Dendritic cell treated with granulocyte-macrophage colony-stimulating factor and Interleukin-4, amounts not matched to agents 40 ng/mL and 50 ng/mL, for 4 days (primary cell): ENCODE measurements at regions not wholly inside any gene's neighbourhood (a gene's known extent, or its start where the extent isn't known, plus 50 kb on each side); places are given as distances from the start of the nearest gene placed in this dataset.

ENCODE experiments used
- H3K27ac Mint-ChIP-seq: one replicate; pipeline ENCODE4 v1.8.0; 2022; ENCODE audit warnings: mild to moderate bottlenecking, mixed read lengths
- H3K27me3 Mint-ChIP-seq: one replicate; pipeline ENCODE4 v1.8.0; 2022; ENCODE audit warnings: mild to moderate bottlenecking, mixed read lengths
- H3K36me3 Mint-ChIP-seq: one replicate; pipeline ENCODE4 v1.8.0; 2022; ENCODE audit warnings: low read depth, mixed read lengths
- H3K4me1 Mint-ChIP-seq: one replicate; pipeline ENCODE4 v1.8.0; 2022; ENCODE audit warnings: low read depth, mixed read lengths
- H3K4me3 Mint-ChIP-seq: one replicate; pipeline ENCODE4 v1.8.0; 2022; ENCODE audit warnings: mild to moderate bottlenecking, moderate library complexity, mixed read lengths
- H3K9me3 Mint-ChIP-seq: one replicate; pipeline ENCODE4 v1.8.0; 2022; ENCODE audit warnings: mixed read lengths
- intact Hi-C: fragments of 100-400 bp; cut with micrococcal nuclease; formaldehyde crosslinking; loops from one replicate; pipeline ENCODE4 v1.15.0; 2022

- H3K27me3 Mint-ChIP-seq = peaks cover 1% of the 10 kb centered on the region
- H3K27ac Mint-ChIP-seq = no peak overlapping the region
- H3K4me1 Mint-ChIP-seq = peaks cover 13% of the 10 kb centered on the region
- intact Hi-C loops = no loop called here
- peaks cover 8% of the 10 kb centered on the region for H3K9me3 Mint-ChIP-seq
- H3K36me3 Mint-ChIP-seq = no peaks in the 10 kb centered on the region
- H3K4me3 Mint-ChIP-seq = no peak overlapping the region
These were observed 399.8 kb downstream of the TXNL1 start for GRCh38 chr18:56238576-56238975.

DNA sequence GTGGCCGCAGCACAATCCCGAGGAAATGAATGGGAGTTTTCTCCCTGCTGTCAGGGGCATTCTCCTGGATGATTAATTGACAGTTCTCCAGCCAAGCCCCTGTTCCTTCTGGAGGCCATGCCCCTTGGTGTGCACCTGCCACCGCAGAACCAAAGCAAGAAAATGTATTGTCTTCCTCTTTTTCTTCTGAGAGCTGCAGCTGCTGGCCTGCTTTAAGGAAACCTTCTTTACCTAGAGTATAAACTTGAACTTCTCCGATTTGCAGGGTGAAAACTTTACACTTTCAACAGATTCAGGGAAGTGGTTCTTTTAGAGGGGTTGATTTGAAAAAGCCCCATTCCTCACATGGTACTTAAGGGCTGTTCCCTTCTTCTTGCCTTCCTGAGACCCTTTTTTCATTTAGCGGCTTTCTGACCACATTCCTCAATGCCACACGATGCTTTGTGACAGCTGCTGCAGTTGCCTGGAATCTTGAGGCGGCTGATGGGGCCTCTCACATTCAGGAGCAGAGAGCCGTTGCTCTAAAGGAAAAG is 402.8 kb downstream of the TXNL1 start:
- H3K4me3 Mint-ChIP-seq = no peak overlapping the region
- peaks cover 28% of the 10 kb centered on the region for H3K9me3 Mint-ChIP-seq
- intact Hi-C loops = loop anchor here (1.0 kb wide), 1 partner anchor 11 kb away; no protein-coding TSS in a partner anchor
- peaks cover 13% of the 10 kb centered on the region for H3K4me1 Mint-ChIP-seq
- no peak overlapping the region for H3K27ac Mint-ChIP-seq
- no peaks in the 10 kb centered on the region for H3K36me3 Mint-ChIP-seq
- peaks cover 1% of the 10 kb centered on the region for H3K27me3 Mint-ChIP-seq

DNA sequence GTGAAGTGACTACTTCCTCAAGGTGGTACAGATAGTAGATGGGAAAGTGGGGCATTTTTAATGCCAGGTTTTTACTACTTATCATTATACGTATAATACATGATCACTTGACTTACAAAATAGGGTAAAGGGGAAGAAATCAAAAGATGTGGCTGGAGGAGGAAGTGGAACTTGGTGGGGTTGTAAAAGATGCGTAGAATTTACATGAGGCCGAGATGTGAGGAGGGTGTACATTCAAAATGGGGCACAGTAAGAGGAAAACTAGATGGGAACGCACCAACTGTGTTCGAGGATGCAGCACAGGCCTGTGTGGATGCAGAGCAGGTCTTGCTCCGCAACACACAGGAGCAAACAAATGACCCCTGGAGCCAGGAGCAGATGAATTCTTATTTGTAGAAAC is 403.3 kb downstream of the TXNL1 start:
- Mint-ChIP-seq H3K4me3 (no peak overlapping the region), H3K9me3 (peaks cover 33% of the 10 kb centered on the region)
- intact Hi-C loops = loop anchor here (1.0 kb wide), 1 partner anchor 11 kb away; no protein-coding TSS in a partner anchor

GRCh38 chr18:56233595-56233994 is 404.8 kb downstream of the TXNL1 start:
- intact Hi-C loops = no loop called here
- Mint-ChIP-seq H3K9me3 (peaks cover 39% of the 10 kb centered on the region), H3K4me1 (peaks cover 13% of the 10 kb centered on the region), H3K4me3 (no peak overlapping the region), H3K36me3 (no peaks in the 10 kb centered on the region), H3K27me3 (peaks cover 1% of the 10 kb centered on the region), H3K27ac (no peak overlapping the region)

More for the DNA sequence above, 403.3 kb downstream of the TXNL1 start:
- Mint-ChIP-seq H3K36me3 (no peaks in the 10 kb centered on the region), H3K27me3 (peaks cover 1% of the 10 kb centered on the region), H3K4me1 (peaks cover 13% of the 10 kb centered on the region), H3K27ac (no peak overlapping the region)

DNA sequence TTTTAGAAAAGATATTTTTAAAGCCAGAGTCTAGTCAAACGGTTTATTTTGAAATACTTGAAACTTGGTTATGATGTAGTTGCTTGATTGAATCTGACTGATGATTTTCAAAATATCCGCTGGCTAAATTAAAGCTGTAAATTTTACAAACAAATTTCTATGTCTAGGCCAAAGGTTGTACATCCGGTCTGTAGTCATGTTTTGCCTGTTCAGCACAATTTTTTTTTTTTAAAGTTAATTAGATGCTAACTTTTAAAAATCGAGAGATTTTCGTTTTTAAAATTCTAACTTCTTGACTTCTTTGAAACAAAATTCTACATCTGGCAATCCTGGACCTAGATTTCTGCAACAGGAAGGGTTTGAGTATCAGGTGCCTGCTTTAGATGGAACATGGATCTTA is 412.4 kb downstream of the TXNL1 start:
- intact Hi-C loops = no loop called here
- no peaks in the 10 kb centered on the region for H3K36me3 Mint-ChIP-seq

GRCh38 chr18:56224669-56225561 is 413.5 kb downstream of the TXNL1 start:
- Mint-ChIP-seq H3K36me3 (no peaks in the 10 kb centered on the region), H3K27me3 (no peaks in the 10 kb centered on the region)
- intact Hi-C loops = no loop called here

More for the DNA sequence above, 412.4 kb downstream of the TXNL1 start:
- no peaks in the 10 kb centered on the region for H3K4me1 Mint-ChIP-seq
- no peak overlapping the region for H3K27ac Mint-ChIP-seq
- H3K4me3 Mint-ChIP-seq = no peak overlapping the region
- H3K27me3 Mint-ChIP-seq = no peaks in the 10 kb centered on the region
- peaks cover 33% of the 10 kb centered on the region for H3K9me3 Mint-ChIP-seq

GRCh38 chr18:56221195-56222065 is 417.0 kb downstream of the TXNL1 start:
- Mint-ChIP-seq H3K4me3 (no peak overlapping the region), H3K27ac (no peak overlapping the region), H3K9me3 (peaks cover 2% of the 10 kb centered on the region), H3K4me1 (no peaks in the 10 kb centered on the region), H3K36me3 (no peaks in the 10 kb centered on the region), H3K27me3 (no peaks in the 10 kb centered on the region)
- intact Hi-C loops = no loop called here

More at GRCh38 chr18:56224669-56225561, 413.5 kb downstream of the TXNL1 start:
- H3K4me3 Mint-ChIP-seq = no peak overlapping the region
- peaks cover 22% of the 10 kb centered on the region for H3K9me3 Mint-ChIP-seq
- no peak overlapping the region for H3K27ac Mint-ChIP-seq
- no peaks in the 10 kb centered on the region for H3K4me1 Mint-ChIP-seq

- Mint-ChIP-seq H3K36me3 (no peaks in the 10 kb centered on the region), H3K4me3 (no peak overlapping the region)
These were observed 421.0 kb downstream of the TXNL1 start for GRCh38 chr18:56217406-56217805.

DNA sequence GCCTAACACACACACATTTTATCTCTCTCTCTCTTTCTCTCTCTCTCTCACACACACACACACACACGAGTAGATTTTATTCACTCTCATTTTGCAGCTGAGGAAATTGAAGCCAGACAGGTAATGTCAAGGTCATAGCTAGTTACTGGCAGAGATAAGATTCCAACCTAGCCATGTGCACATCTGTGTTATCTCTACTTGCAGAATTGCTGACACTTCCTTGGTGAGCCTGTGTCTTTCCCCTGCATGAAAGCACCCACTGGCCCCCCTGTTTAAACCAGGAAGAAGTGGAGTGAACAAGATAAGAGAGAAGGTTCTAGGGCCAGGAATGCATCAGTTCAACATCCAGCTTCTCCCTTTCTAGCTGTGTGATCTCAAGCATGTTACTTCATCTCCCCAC is 423.7 kb downstream of the TXNL1 start:
- Mint-ChIP-seq H3K27ac (no peak overlapping the region), H3K36me3 (no peaks in the 10 kb centered on the region), H3K4me3 (no peak overlapping the region), H3K27me3 (no peaks in the 10 kb centered on the region), H3K4me1 (no peaks in the 10 kb centered on the region), H3K9me3 (no peaks in the 10 kb centered on the region)
- intact Hi-C loops = no loop called here

More at GRCh38 chr18:56217406-56217805, 421.0 kb downstream of the TXNL1 start:
- intact Hi-C loops = no loop called here
- Mint-ChIP-seq H3K4me1 (no peaks in the 10 kb centered on the region), H3K27ac (no peak overlapping the region), H3K9me3 (no peaks in the 10 kb centered on the region), H3K27me3 (no peaks in the 10 kb centered on the region)

- H3K36me3 Mint-ChIP-seq = no peaks in the 10 kb centered on the region
- no peaks in the 10 kb centered on the region for H3K4me1 Mint-ChIP-seq
- no peak overlapping the region for H3K4me3 Mint-ChIP-seq
- intact Hi-C loops = no loop called here
- H3K27me3 Mint-ChIP-seq = no peaks in the 10 kb centered on the region
- peaks cover 3% of the 10 kb centered on the region for H3K9me3 Mint-ChIP-seq
- no peak overlapping the region for H3K27ac Mint-ChIP-seq
These were observed 427.9 kb downstream of the TXNL1 start for GRCh38 chr18:56210520-56210919.

DNA sequence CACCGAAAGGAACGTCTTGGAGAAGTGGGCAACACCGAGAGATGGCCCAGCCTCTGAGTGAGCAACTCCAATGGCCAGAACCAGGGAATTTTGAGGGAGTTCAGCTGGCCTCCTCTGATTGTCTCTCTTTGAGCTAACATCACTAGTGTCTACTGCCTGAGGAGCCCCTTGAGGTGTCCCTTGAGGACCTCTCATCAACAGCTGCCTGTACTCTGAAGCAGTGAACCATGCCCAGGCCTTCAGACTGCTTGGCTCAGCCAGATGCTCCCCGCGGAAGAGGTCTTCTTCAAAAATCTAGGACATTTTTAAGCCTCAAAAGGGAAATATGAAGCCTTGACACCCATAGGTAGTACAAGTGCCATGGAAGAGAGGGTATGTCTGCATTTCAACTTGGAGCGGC is 430.4 kb downstream of the TXNL1 start:
- no peaks in the 10 kb centered on the region for H3K27me3 Mint-ChIP-seq
- intact Hi-C loops = no loop called here
- H3K27ac Mint-ChIP-seq = no peak overlapping the region
- H3K4me3 Mint-ChIP-seq = no peak overlapping the region
- no peaks in the 10 kb centered on the region for H3K36me3 Mint-ChIP-seq
- no peaks in the 10 kb centered on the region for H3K4me1 Mint-ChIP-seq
- peaks cover 27% of the 10 kb centered on the region for H3K9me3 Mint-ChIP-seq

- no peaks in the 10 kb centered on the region for H3K4me1 Mint-ChIP-seq
- H3K27me3 Mint-ChIP-seq = no peaks in the 10 kb centered on the region
- no peak overlapping the region for H3K27ac Mint-ChIP-seq
- peaks cover 28% of the 10 kb centered on the region for H3K9me3 Mint-ChIP-seq
- no peak overlapping the region for H3K4me3 Mint-ChIP-seq
- intact Hi-C loops = no loop called here
- no peaks in the 10 kb centered on the region for H3K36me3 Mint-ChIP-seq
These were observed 434.3 kb downstream of the TXNL1 start for GRCh38 chr18:56204052-56204451.

DNA sequence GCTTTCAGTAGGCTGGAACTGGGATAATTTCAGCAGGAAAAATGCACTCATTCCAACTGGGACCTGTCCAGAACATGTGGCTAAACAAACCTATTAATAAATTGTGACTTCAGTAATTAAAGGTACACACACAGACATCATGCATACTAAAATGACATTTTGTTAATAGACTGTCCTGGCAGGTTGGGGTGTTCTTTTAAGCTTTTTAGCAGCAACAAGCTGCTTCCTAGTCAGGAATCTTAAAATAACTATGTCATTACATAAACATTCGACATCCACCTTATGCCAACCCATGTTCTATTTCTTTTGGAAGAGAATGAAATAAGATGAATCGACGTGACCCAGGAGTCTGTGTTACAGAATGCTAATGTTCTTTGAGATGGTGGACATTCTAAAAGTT is 435.7 kb downstream of the TXNL1 start:
- Mint-ChIP-seq H3K9me3 (peaks cover 28% of the 10 kb centered on the region), H3K36me3 (no peaks in the 10 kb centered on the region), H3K4me3 (no peak overlapping the region), H3K27ac (no peak overlapping the region), H3K4me1 (no peaks in the 10 kb centered on the region), H3K27me3 (no peaks in the 10 kb centered on the region)
- intact Hi-C loops = no loop called here
